GM12865 (cell line): ENCODE measurements at regions not wholly inside any gene's neighbourhood (a gene's known extent, or its start where the extent isn't known, plus 50 kb on each side); places are given as distances from the start of the nearest gene placed in this dataset.

Experiments used
- DNase-seq: peaks from one replicate; pipeline ENCODE4 v3.0.0; 2010; ENCODE audit warnings: low read depth
- H3K4me3 ChIP-seq: 2 replicates; pipeline ENCODE4 v1.5.1; 2011; ENCODE audit warnings: mild to moderate bottlenecking, low read depth, low read length, control low read depth
- TF ChIP-seq, protein P1 (sequence below): IDR thresholded peaks from 2 replicates; pipeline ENCODE4 v1.5.1; 2011; ENCODE audit warnings: low read length, control low read depth, low read depth, inconsistent platforms; ENCODE audit not compliant: insufficient read depth; ENCODE audit errors: missing control alignments

DNA sequence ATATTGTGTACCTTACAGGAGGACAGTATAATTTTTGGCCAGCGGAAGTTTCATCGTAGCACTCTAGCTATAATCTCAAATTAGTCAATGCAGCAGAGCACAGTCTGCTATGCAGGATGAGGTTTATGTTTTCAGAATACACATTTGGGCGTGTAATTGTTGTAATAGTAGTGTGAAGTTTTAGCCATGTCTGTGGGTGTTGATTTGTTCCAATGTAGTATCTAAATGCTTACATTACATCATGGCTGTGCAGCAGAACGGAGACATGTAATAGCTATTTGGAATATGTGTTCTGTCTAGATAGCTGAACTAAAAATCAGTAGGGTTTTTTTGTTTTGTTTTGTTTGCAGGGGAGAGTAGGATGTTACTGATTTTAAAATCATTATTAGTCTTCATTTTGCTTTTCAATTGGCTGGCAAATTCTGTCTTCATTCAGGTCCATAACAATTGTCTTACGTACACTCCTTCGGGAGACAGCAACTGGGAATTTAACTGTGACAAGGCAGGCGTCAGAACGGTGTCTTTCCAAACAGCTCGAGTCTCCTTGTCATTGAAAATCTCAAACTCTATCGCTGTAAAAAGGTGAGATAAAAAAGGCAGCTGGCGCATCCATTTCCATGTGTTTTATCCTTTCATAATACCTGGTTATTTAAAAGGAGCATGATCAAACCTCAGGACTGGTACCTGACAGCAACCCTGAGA lies 65.1 kb upstream of the CDH4 start:
- TF ChIP-seq, protein P1, sequence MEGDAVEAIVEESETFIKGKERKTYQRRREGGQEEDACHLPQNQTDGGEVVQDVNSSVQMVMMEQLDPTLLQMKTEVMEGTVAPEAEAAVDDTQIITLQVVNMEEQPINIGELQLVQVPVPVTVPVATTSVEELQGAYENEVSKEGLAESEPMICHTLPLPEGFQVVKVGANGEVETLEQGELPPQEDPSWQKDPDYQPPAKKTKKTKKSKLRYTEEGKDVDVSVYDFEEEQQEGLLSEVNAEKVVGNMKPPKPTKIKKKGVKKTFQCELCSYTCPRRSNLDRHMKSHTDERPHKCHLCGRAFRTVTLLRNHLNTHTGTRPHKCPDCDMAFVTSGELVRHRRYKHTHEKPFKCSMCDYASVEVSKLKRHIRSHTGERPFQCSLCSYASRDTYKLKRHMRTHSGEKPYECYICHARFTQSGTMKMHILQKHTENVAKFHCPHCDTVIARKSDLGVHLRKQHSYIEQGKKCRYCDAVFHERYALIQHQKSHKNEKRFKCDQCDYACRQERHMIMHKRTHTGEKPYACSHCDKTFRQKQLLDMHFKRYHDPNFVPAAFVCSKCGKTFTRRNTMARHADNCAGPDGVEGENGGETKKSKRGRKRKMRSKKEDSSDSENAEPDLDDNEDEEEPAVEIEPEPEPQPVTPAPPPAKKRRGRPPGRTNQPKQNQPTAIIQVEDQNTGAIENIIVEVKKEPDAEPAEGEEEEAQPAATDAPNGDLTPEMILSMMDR: no peak
- no peak overlapping the region for H3K4me3 ChIP-seq
- DNase-seq: no peak

DNA sequence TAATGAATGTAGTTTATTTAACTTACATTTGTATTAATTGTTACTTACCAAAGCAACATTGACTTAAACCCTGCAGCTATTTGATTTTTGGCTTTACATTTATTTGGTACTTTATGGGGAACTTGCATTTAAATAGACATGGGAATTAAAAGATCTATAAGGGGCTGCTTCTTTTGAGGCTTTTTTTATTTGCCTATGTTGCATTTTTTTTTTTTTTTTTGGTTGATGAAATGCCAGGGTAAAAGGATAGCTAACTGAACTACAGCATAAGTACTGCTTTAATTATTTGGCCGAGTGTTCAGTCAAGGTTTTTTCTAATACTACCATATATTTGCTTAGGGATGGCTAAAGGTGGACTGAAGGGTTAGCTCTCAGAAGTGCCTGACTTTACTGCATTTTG lies 62.5 kb upstream of the CDH4 start:
- TF ChIP-seq, protein P1: no peak
- H3K4me3 ChIP-seq: no peak overlapping the region

DNA sequence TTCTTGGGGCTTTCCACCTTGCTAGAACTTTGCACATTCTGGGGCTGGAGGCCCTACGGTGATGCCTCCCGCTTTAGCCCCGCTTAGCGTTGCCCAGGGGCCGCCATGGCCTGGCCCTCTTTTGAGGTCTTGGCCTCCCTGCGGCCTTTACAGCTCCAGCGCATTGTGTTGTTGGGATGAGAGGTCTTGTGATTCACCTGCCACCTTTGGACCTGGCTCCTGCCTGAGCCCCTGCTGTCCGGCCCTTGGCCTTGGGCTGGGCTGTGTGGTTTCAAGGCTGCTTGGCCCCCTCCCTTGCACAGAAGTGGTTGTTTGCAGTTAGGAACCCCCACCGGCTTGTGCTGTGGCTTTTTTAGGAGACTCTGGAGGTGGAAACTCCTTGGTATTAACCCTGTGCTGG lies 61.0 kb upstream of the CDH4 start:
- no peak overlapping the region for H3K4me3 ChIP-seq
- no peak for DNase-seq
- TF ChIP-seq, protein P1: no peak

More for the DNA sequence above, 62.5 kb upstream of the CDH4 start:
- no peak for DNase-seq

DNA sequence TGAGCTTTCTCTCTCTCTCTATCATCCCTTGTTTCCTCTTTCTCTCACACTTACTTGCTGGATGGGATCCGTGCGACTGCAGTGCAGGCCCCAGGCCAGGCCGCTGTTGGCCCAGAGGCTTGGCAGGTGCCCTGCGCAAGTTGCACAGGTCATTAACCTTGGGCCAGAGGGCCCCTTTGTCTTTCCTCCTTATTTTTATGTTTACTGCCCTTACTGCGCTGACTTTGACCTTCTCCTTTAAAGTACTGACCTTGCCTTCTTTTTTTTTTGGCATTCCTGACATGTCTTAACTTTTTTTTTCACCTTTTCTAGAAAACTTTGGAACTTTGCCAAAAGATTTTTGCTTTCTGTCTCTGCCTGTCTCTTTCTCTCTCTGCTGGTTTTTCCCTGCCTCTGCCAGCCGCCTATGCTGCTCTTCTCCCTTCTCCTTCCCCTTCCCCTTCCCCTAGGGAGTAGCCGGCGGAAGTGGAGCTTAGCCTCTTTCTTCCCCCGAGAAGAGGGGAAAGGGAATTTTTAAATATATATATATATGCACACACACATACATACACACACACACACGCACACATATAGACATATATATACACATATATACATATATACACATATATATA lies 59.6 kb upstream of the CDH4 start:
- TF ChIP-seq, protein P1: no peak
- H3K4me3 ChIP-seq: no peak overlapping the region
- no peak for DNase-seq

DNA sequence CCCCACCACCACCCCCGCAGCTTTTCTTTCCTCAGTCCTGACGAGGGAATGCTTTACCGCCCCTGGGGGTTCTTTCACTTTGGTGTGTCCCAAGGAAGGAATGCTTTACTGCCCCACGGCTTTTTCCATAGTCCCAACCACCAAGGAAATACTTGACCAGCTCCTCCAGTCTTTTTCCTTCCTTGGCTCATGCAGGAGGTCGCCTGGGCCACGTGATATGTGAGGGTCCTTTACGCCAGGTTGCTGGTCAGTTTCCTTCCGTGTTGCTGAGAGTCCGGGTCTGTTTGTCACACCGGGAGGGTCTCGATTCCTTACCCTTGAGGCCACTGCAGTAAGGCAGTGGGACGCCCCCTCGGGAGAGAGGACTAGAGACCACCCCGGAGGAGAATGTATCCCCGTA lies 58.9 kb upstream of the CDH4 start:
- no peak overlapping the region for H3K4me3 ChIP-seq
- DNase-seq: no peak
- TF ChIP-seq, protein P1: no peak
